ENCODE measurements at regions not wholly inside any gene's neighbourhood (a gene's known extent, or its start where the extent isn't known, plus 50 kb on each side); places are given as distances from the start of the nearest gene placed in this dataset.
A peak's percentile ranks its signal among the peaks of the same experiment; 100 is the strongest.
"Not testable (repeated sequence)": the region's sequence is repeated elsewhere in the genome, so short reads cannot be mapped to it uniquely, and the experiment has no call there.

GRCh38 chr12:30525171-30525570, 170.5 kb downstream of the IPO8 start:
- DNase-seq (ENCODE audit: low read depth) = no peak
- no peak for TF ChIP-seq CTCF (IDR thresholded peaks at IDR 0.05; ENCODE audit: insufficient read depth, low read depth, low read length, missing control alignments)
- no peak overlapping the region for H3K4me3 ChIP-seq (ENCODE audit: low read depth, low read length)

- DNase-seq (ENCODE audit: low read depth); H3K4me3 ChIP-seq (ENCODE audit: low read depth, low read length): not testable (repeated sequence)
Observed at GRCh38 chr12:30520285-30520684, 175.4 kb downstream of the IPO8 start.

- DNase-seq (ENCODE audit: low read depth) = no peak
- no peak overlapping the region for H3K4me3 ChIP-seq (ENCODE audit: low read depth, low read length)
- TF ChIP-seq CTCF (IDR thresholded peaks at IDR 0.05; ENCODE audit: insufficient read depth, low read depth, low read length, missing control alignments) = no peak
Observed at GRCh38 chr12:30519535-30519934, 176.1 kb downstream of the IPO8 start.

- no peak for TF ChIP-seq CTCF (IDR thresholded peaks at IDR 0.05; ENCODE audit: insufficient read depth, low read depth, low read length, missing control alignments)
- H3K4me3 ChIP-seq (ENCODE audit: low read depth, low read length) = no peak overlapping the region
- no peak for DNase-seq (ENCODE audit: low read depth)
Observed at GRCh38 chr12:30517320-30517719, 178.3 kb downstream of the IPO8 start.

- TF ChIP-seq CTCF (IDR thresholded peaks at IDR 0.05; ENCODE audit: insufficient read depth, low read depth, low read length, missing control alignments) = no peak
- DNase-seq (ENCODE audit: low read depth) = no peak
- H3K4me3 ChIP-seq (ENCODE audit: low read depth, low read length) = no peak overlapping the region
Observed at GRCh38 chr12:30515351-30515750, 180.3 kb downstream of the IPO8 start.

- peak; percentile 4 for DNase-seq (ENCODE audit: low read depth)
- no peak for TF ChIP-seq CTCF (IDR thresholded peaks at IDR 0.05; ENCODE audit: insufficient read depth, low read depth, low read length, missing control alignments)
- no peak overlapping the region for H3K4me3 ChIP-seq (ENCODE audit: low read depth, low read length)
Observed at GRCh38 chr12:30514666-30515065, 181.0 kb downstream of the IPO8 start.

GRCh38 chr12:30508205-30508967, 187.3 kb downstream of the IPO8 start:
- TF ChIP-seq CTCF (IDR thresholded peaks at IDR 0.05; ENCODE audit: insufficient read depth, low read depth, low read length, missing control alignments) = no peak
- no peak overlapping the region for H3K4me3 ChIP-seq (ENCODE audit: low read depth, low read length)
- DNase-seq (ENCODE audit: low read depth) = no peak
